WTC11 (cell line): ENCODE measurements at regions not wholly inside any gene's neighbourhood (a gene's known extent, or its start where the extent isn't known, plus 50 kb on each side); places are given as distances from the start of the nearest gene placed in this dataset.

Experiments
- AR ChIP-seq: fragments of 250-450 bp; sonication (Bioruptor Pico); IDR thresholded peaks from 2 replicates; pipeline ENCODE4 v1.9.0; 2021; ENCODE audit warnings: mild to moderate bottlenecking
- ESRRA ChIP-seq: sonication (generic); formaldehyde crosslinking; IDR thresholded peaks from 2 replicates; pipeline ENCODE4 v1.8.1; 2022; ENCODE audit warnings: mild to moderate bottlenecking, missing genetic modification reagents, borderline replicate concordance
- PRDM15 ChIP-seq: sonication (generic); formaldehyde crosslinking; IDR thresholded peaks from 2 replicates; pipeline ENCODE4 v1.8.0; 2022; ENCODE audit warnings: missing genetic modification reagents
- USF2 ChIP-seq: sonication (generic); formaldehyde crosslinking; IDR thresholded peaks from 2 replicates; pipeline ENCODE4 v1.8.1; 2023; ENCODE audit warnings: mild to moderate bottlenecking, missing genetic modification reagents, moderate library complexity
- ZNF138 ChIP-seq: sonication (generic); formaldehyde crosslinking; conservative IDR thresholded peaks from 2 replicates; pipeline ENCODE4 v1.8.1; 2022; ENCODE audit warnings: mild to moderate bottlenecking, moderate library complexity, missing genetic modification reagents

GRCh38 chr1:212234431-212235395 lies 50.5 kb upstream of the PPP2R5A start (continued):
- TF ChIP-seq AR (CRISPR knock-in tag) (no peak), USF2 (CRISPR knock-in tag) (no peak), ESRRA (no peak), PRDM15 (CRISPR knock-in tag) (no peak), ZNF138 (CRISPR knock-in tag) (no peak)
